H1 (cell line): ENCODE measurements at regions not wholly inside any gene's neighbourhood (a gene's known extent, or its start where the extent isn't known, plus 50 kb on each side); places are given as distances from the start of the nearest gene placed in this dataset.

ENCODE experiments used
- CTCF ChIA-PET: fragments of 300-600 bp; sonication (Branson Sonifier 250); formaldehyde crosslinking; loops from one replicate; lab custom pipeline; 2021; ENCODE audit not compliant: partially characterized antibody; lab: Charles Lee
- POLR2A ChIA-PET: fragments of 300-600 bp; sonication (Branson Sonifier 250); formaldehyde crosslinking; loops from one replicate; lab custom pipeline; 2021; ENCODE audit warnings: inconsistent platforms; ENCODE audit not compliant: partially characterized antibody; lab: Charles Lee
- DNase-seq, 2 experiments: peaks; one replicate each; pipeline versions ENCODE4 v3.0.0 to v3.0.0-alpha.2; 2010 to 2022; ENCODE audit warnings: low spot score in 2 of 2, low read depth in 1 of 2, mixed read lengths in 1 of 2
- FAIRE-seq: peaks from 2 replicates; lab custom pipeline; 2011; peaks lifted over from hg19 to GRCh38; lab: Jason Lieb, UNC
- H2AFZ ChIP-seq: 2 replicates; pipeline ENCODE4 v1.8.1; 2012; ENCODE audit warnings: low read length, inconsistent platforms
- H2AK5ac ChIP-seq: 2 replicates; pipeline ENCODE4 v1.6.1; 2013; ENCODE audit warnings: low read depth, low read length
- H2BK120ac ChIP-seq: replicated peaks from 2 replicates; pipeline ENCODE3; 2013; ENCODE audit warnings: low read depth, low read length, inconsistent platforms
- H2BK12ac ChIP-seq: 2 replicates; pipeline ENCODE4 v1.6.1; 2013; ENCODE audit warnings: low read depth, low read length
- H2BK15ac ChIP-seq: 2 replicates; pipeline ENCODE4 v1.6.1; 2013; ENCODE audit warnings: low read length
- H2BK20ac ChIP-seq: 2 replicates; pipeline ENCODE4 v1.6.1; 2013; ENCODE audit warnings: low read length
- H2BK5ac ChIP-seq: 2 replicates; pipeline ENCODE4 v1.6.1; 2013; ENCODE audit warnings: low read depth, low read length
- H3K14ac ChIP-seq: 2 replicates; pipeline ENCODE4 v1.6.1; 2013; ENCODE audit warnings: inconsistent platforms; ENCODE audit not compliant: insufficient read length
- H3K18ac ChIP-seq: 2 replicates; pipeline ENCODE4 v1.6.1; 2013; ENCODE audit warnings: low read length; ENCODE audit errors: extremely low read depth
- H3K23ac ChIP-seq: 2 replicates; pipeline ENCODE4 v1.6.1; 2013; ENCODE audit warnings: inconsistent platforms; ENCODE audit not compliant: insufficient read length
- H3K23me2 ChIP-seq: 2 replicates; pipeline ENCODE4 v1.6.1; 2013; ENCODE audit warnings: low read depth, low read length
- H3K27ac ChIP-seq: 2 replicates; pipeline ENCODE4 v1.6.1; 2011; ENCODE audit warnings: low read depth, low read length, inconsistent platforms
- H3K27me3 ChIP-seq, 4 experiments: replicated peaks in 1 of 4; 1 replicate in 1 of 4; 2 replicates in 3 of 4; pipeline versions ENCODE4 v1.6.1 to v1.8.1; 2011 to 2013; ENCODE audit warnings: low read length in 3 of 4, mild to moderate bottlenecking in 3 of 4, inconsistent platforms in 2 of 4, mixed read lengths in 2 of 4, moderate library complexity in 1 of 4; ENCODE audit not compliant: control insufficient read depth in 3 of 4, insufficient read depth in 3 of 4; ENCODE audit errors: extremely low read depth in 1 of 4
- H3K36me3 ChIP-seq, 4 experiments: 2 replicates each; pipeline versions ENCODE4 v1.6.1 to v1.8.1; 2011 to 2013; ENCODE audit warnings: mild to moderate bottlenecking in 4 of 4, low read length in 3 of 4, moderate library complexity in 2 of 4, control low read depth in 1 of 4, inconsistent platforms in 1 of 4; ENCODE audit not compliant: insufficient read depth in 4 of 4, control insufficient read depth in 2 of 4
- H3K4ac ChIP-seq: replicated peaks from 2 replicates; pipeline ENCODE3; 2013; ENCODE audit warnings: low read length, low read depth, mixed read lengths, inconsistent platforms; ENCODE audit not compliant: insufficient read length
- H3K4me1 ChIP-seq, 4 experiments: replicated peaks in 1 of 4; 1 replicate in 1 of 4; 2 replicates in 3 of 4; pipeline versions ENCODE4 v1.6.1 to v1.8.1; 2011 to 2013; ENCODE audit warnings: low read length in 3 of 4, inconsistent platforms in 2 of 4, mixed read lengths in 1 of 4; ENCODE audit not compliant: insufficient read depth in 4 of 4, control insufficient read depth in 3 of 4
- H3K4me2 ChIP-seq, 2 experiments: 2 replicates each; pipeline versions ENCODE4 v1.6.1 to v1.8.1; 2011 to 2013; ENCODE audit warnings: low read depth in 2 of 2, low read length in 2 of 2, control low read depth in 1 of 2, inconsistent platforms in 1 of 2, mild to moderate bottlenecking in 1 of 2; ENCODE audit not compliant: insufficient read depth in 1 of 2
- H3K4me3 ChIP-seq, 4 experiments: fragments of 200-600, 300-600 bp in 1 of 4; sonication (generic), shearing (Covaris generic), sonication (Bioruptor Twin) in 1 of 4; 2 replicates each; pipeline versions ENCODE4 v1.5.1 to v1.8.1; 2011 to 2016; ENCODE audit warnings: low read length in 4 of 4, low read depth in 3 of 4, control low read depth in 2 of 4, inconsistent platforms in 2 of 4, mild to moderate bottlenecking in 2 of 4, mixed read lengths in 1 of 4, moderate library complexity in 1 of 4; ENCODE audit not compliant: insufficient read depth in 2 of 4; ENCODE audit errors: extremely low read depth in 1 of 4
- H3K56ac ChIP-seq: replicated peaks from 2 replicates; pipeline ENCODE3; 2013; ENCODE audit warnings: low read depth, mild to moderate bottlenecking, mixed read lengths, low read length, inconsistent platforms; ENCODE audit not compliant: insufficient read length
- H3K79me1 ChIP-seq: 2 replicates; pipeline ENCODE4 v1.6.1; 2013; ENCODE audit warnings: low read depth, low read length, control low read depth
- H3K79me2 ChIP-seq, 2 experiments: 2 replicates each; pipeline versions ENCODE4 v1.6.1 to v1.8.1; 2012 to 2013; ENCODE audit warnings: low read length in 2 of 2, mild to moderate bottlenecking in 2 of 2, inconsistent platforms in 1 of 2; ENCODE audit not compliant: insufficient read depth in 2 of 2, control insufficient read depth in 1 of 2
- H3K9ac ChIP-seq, 4 experiments: replicated peaks in 1 of 4; 1 replicate in 1 of 4; 2 replicates in 3 of 4; pipeline versions ENCODE4 v1.6.1 to v1.8.1; 2011 to 2013; ENCODE audit warnings: low read depth in 3 of 4, low read length in 3 of 4, control low read depth in 2 of 4, mild to moderate bottlenecking in 2 of 4, moderate library complexity in 2 of 4, inconsistent platforms in 1 of 4; ENCODE audit errors: extremely low read depth in 1 of 4
- H3K9me3 ChIP-seq, 2 experiments: 2 replicates each; pipeline versions ENCODE4 v1.6.1 to v1.8.1; 2012 to 2013; ENCODE audit warnings: mild to moderate bottlenecking in 2 of 2, moderate library complexity in 2 of 2, control low read depth in 1 of 2, inconsistent platforms in 1 of 2, low read depth in 1 of 2, low read length in 1 of 2, mixed read lengths in 1 of 2; ENCODE audit not compliant: insufficient read depth in 2 of 2
- H4K20me1 ChIP-seq, 2 experiments: replicated peaks in 1 of 2; 2 replicates each; pipeline versions ENCODE3 to v1.8.1; 2011 to 2013; ENCODE audit warnings: inconsistent platforms in 2 of 2, low read length in 2 of 2, mild to moderate bottlenecking in 1 of 2; ENCODE audit not compliant: insufficient read depth in 2 of 2, control insufficient read depth in 1 of 2
- H4K5ac ChIP-seq: 2 replicates; pipeline ENCODE4 v1.6.1; 2013; ENCODE audit warnings: low read length, low read depth, mixed read lengths, inconsistent platforms; ENCODE audit not compliant: insufficient read length
- H4K8ac ChIP-seq: 2 replicates; pipeline ENCODE4 v1.8.0; 2013; ENCODE audit warnings: mild to moderate bottlenecking, moderate library complexity, low read length, inconsistent platforms; ENCODE audit not compliant: insufficient read depth; ENCODE audit errors: extremely low read depth
- H4K91ac ChIP-seq: replicated peaks from 2 replicates; pipeline ENCODE3; 2013; ENCODE audit warnings: low read length, mixed read lengths, inconsistent platforms; ENCODE audit not compliant: insufficient read length
- BACH1 ChIP-seq: IDR thresholded peaks from 2 replicates; pipeline ENCODE4 v1.6.1; 2012; ENCODE audit warnings: low read length, improper control_type of control experiment
- CBX8 ChIP-seq: fragments of 300-800, 300-1000 bp; sonication (generic); IDR thresholded peaks from 2 replicates; pipeline ENCODE4 v1.7.1; 2016; ENCODE audit warnings: low read depth, low read length, borderline replicate concordance
- CHD1 ChIP-seq: IDR thresholded peaks from 2 replicates; pipeline ENCODE4 v1.6.1; 2012; ENCODE audit warnings: low read depth, low read length, improper control_type of control experiment
- CHD2 ChIP-seq: IDR thresholded peaks from 2 replicates; pipeline ENCODE4 v1.6.1; 2012; ENCODE audit warnings: low read length, improper control_type of control experiment
- HDAC2 ChIP-seq, 2 experiments: fragments of 300-600 bp in 1 of 2; sonication (generic) in 1 of 2; IDR thresholded peaks; 2 replicates each; pipeline ENCODE4 v1.6.1; 2011 to 2012; ENCODE audit warnings: low read depth in 2 of 2, low read length in 2 of 2, mild to moderate bottlenecking in 2 of 2, moderate library complexity in 2 of 2, borderline replicate concordance in 1 of 2, inconsistent platforms in 1 of 2
- JUND ChIP-seq: IDR thresholded peaks from 2 replicates; pipeline ENCODE4 v1.6.1; 2011; ENCODE audit warnings: mild to moderate bottlenecking, improper control_type of control experiment, low read length
- KDM1A ChIP-seq: fragments of 200-600, 300-600 bp; sonication (generic); IDR thresholded peaks from 2 replicates; pipeline ENCODE4 v1.7.1; 2016; ENCODE audit warnings: mild to moderate bottlenecking, low read length, borderline replicate concordance
- NRF1 ChIP-seq: IDR thresholded peaks from 2 replicates; pipeline ENCODE4 v1.6.1; 2011; ENCODE audit warnings: mild to moderate bottlenecking, low read depth, low read length, improper control_type of control experiment
- POLR2A ChIP-seq, 2 experiments: IDR thresholded peaks; 1 replicate in 1 of 2; 2 replicates in 1 of 2; pipeline ENCODE4 v1.6.1; 2011; ENCODE audit warnings: low read depth in 2 of 2, low read length in 2 of 2, mild to moderate bottlenecking in 2 of 2; ENCODE audit errors: control extremely low read depth in 1 of 2
- RBBP5 ChIP-seq: IDR thresholded peaks from 2 replicates; pipeline ENCODE4 v1.7.1; 2012; ENCODE audit warnings: low read depth, mild to moderate bottlenecking, inconsistent platforms, low read length, moderate library complexity, borderline replicate concordance
- SIN3A ChIP-seq, 2 experiments: IDR thresholded peaks in 1 of 2; conservative IDR thresholded peaks in 1 of 2; 2 replicates each; pipeline ENCODE4 v1.6.1; 2011 to 2012; ENCODE audit warnings: low read length in 2 of 2, improper control_type of control experiment in 1 of 2, low read depth in 1 of 2, mild to moderate bottlenecking in 1 of 2
- TAF1 ChIP-seq: IDR thresholded peaks from 2 replicates; pipeline ENCODE4 v1.6.1; 2011; ENCODE audit warnings: mild to moderate bottlenecking, low read depth, low read length
- WGBS, 2 experiments: shearing (Covaris generic) in 1 of 2; methylation state at CpG; one replicate each; pipeline versions ENCODE4 v1.1.6 to v1.1.7; 2013 to 2015; ENCODE audit warnings: low lambda C conversion rate in 2 of 2, mixed read lengths in 2 of 2, inconsistent platforms in 1 of 2, low coverage in 1 of 2, missing lambda C conversion rate in 1 of 2; ENCODE audit not compliant: insufficient replicate concordance in 2 of 2, insufficient coverage in 1 of 2, insufficient read length in 1 of 2; ENCODE audit errors: extremely low coverage in 1 of 2, missing lambda C conversion rate in 1 of 2; 5-methylcytosine and 5-hydroxymethylcytosine counted together
- TF ChIP-seq, protein P1 (sequence below), 3 experiments: IDR thresholded peaks; 1 replicate in 2 of 3; 2 replicates in 1 of 3; pipeline versions ENCODE4 v1.5.1 to v1.6.1; 2011; ENCODE audit warnings: low read length in 3 of 3, mild to moderate bottlenecking in 3 of 3, inconsistent platforms in 2 of 3, low read depth in 1 of 3, moderate library complexity in 1 of 3; ENCODE audit not compliant: insufficient read depth in 1 of 3; ENCODE audit errors: control extremely low read depth in 1 of 3

DNA sequence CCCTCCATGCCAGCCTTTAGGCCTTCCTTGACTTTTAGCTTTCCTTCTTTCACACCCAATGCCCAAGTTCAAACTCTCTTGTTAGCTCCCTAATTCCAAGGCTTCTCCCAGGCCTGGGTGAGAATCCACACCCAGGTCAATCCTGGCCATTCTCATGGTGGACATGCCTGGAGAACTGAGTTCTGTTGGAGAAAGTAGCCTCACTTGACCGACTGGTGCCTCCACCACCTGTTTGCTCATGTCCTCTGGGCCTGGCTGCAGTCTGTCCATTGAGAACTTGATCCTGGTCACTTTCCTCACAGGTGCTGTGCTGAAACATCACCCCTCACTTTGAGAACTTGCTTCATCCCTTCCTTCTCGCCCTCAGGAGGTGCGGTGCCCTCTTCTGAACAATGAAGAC is 189.1 kb upstream of the TWIST2 start:
- Histone ChIP-seq H4K91ac (no peak overlapping the region), H3K36me3 (no peaks in the 10 kb centered on the region), H3K23me2 (no peaks in the 10 kb centered on the region), H3K79me2 (no peaks in the 10 kb centered on the region), H3K27me3 (no peaks in the 10 kb centered on the region; a peak in 1 of 7 replicates), H2BK20ac (no peak overlapping the region), H3K4me1 (peaks cover 0 to 11% (median 4%) of the 10 kb centered on the region in 4 experiments; a peak in 3 of 7 replicates), H2AFZ (no peak overlapping the region), H3K4me2 (no peak overlapping the region), H3K14ac (no peak overlapping the region), H3K56ac (no peak overlapping the region), H4K8ac (no peak overlapping the region), H3K23ac (no peak overlapping the region), H2AK5ac (no peak overlapping the region), H4K20me1 (no peaks in the 10 kb centered on the region), H3K9me3 (no peaks in the 10 kb centered on the region), H3K4ac (no peak overlapping the region), H3K4me3 (no peak overlapping the region), H3K79me1 (no peaks in the 10 kb centered on the region), H4K5ac (no peak overlapping the region), H3K27ac (no peak overlapping the region), H2BK12ac (no peak overlapping the region), H2BK15ac (no peak overlapping the region), H2BK5ac (no peak overlapping the region), H3K9ac (no peak overlapping the region), H3K18ac (no peak overlapping the region), H2BK120ac (no peak overlapping the region)
- CTCF ChIA-PET: no interaction called here
- WGBS, 2 experiments: 94% methylated on average over 3 of the region's 3 CpGs; no CpG with 5 or more reads in 1 of the 2 experiments
- POLR2A ChIA-PET: no interaction called here
- FAIRE-seq (no peak), DNase-seq (no peak)
- TF ChIP-seq, protein P1, sequence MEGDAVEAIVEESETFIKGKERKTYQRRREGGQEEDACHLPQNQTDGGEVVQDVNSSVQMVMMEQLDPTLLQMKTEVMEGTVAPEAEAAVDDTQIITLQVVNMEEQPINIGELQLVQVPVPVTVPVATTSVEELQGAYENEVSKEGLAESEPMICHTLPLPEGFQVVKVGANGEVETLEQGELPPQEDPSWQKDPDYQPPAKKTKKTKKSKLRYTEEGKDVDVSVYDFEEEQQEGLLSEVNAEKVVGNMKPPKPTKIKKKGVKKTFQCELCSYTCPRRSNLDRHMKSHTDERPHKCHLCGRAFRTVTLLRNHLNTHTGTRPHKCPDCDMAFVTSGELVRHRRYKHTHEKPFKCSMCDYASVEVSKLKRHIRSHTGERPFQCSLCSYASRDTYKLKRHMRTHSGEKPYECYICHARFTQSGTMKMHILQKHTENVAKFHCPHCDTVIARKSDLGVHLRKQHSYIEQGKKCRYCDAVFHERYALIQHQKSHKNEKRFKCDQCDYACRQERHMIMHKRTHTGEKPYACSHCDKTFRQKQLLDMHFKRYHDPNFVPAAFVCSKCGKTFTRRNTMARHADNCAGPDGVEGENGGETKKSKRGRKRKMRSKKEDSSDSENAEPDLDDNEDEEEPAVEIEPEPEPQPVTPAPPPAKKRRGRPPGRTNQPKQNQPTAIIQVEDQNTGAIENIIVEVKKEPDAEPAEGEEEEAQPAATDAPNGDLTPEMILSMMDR (IDR thresholded peaks at IDR 0.05; ENCODE audit: control extremely low read depth in 1 of 3, insufficient read depth in 1 of 3, low read depth in 1 of 3, low read length in 3 of 3): no peak
- TF ChIP-seq NRF1: no peak
- no peak for TF ChIP-seq CHD1
- TF ChIP-seq HDAC2 (IDR thresholded peaks at IDR 0.05; ENCODE audit: borderline replicate concordance in 1 of 2, low read depth in 2 of 2, low read length in 2 of 2): no peak
- no peak for TF ChIP-seq KDM1A
- no peak for TF ChIP-seq BACH1
- TF ChIP-seq CHD2: no peak
- TF ChIP-seq JUND: no peak
- no peak for TF ChIP-seq CBX8
- TF ChIP-seq SIN3A (conservative IDR thresholded peaks at IDR 0.05 in 1 of 2, IDR thresholded peaks at IDR 0.05 in 1 of 2; ENCODE audit: low read depth in 1 of 2, low read length in 2 of 2): no peak
- no peak for TF ChIP-seq RBBP5
- TF ChIP-seq TAF1: no peak
- no peak for TF ChIP-seq POLR2A (IDR thresholded peaks at IDR 0.05; ENCODE audit: control extremely low read depth in 1 of 2, low read depth in 2 of 2, low read length in 2 of 2)
